Smooth muscle cell (in vitro differentiated cells): ENCODE measurements at regions not wholly inside any gene's neighbourhood (a gene's known extent, or its start where the extent isn't known, plus 50 kb on each side); places are given as distances from the start of the nearest gene placed in this dataset.

Experiments used
- DNase-seq: peaks from one replicate; lab custom pipeline; 2025; ENCODE audit not compliant: unreplicated experiment; lab: John Stamatoyannopoulos, UW
- H2AFZ ChIP-seq: fragments of 200-600 bp; sonication (generic); 2 replicates; pipeline ENCODE4 v1.6.0; 2016; ENCODE audit warnings: antibody characterized with exemption, low read depth, mild to moderate bottlenecking
- H3F3A ChIP-seq: fragments of 200-600 bp; sonication (generic); 2 replicates; pipeline ENCODE4 v1.6.0; 2017; ENCODE audit warnings: antibody characterized with exemption, low read depth
- H3K27ac ChIP-seq: fragments of 200-600 bp; sonication (generic); 2 replicates; pipeline ENCODE4 v1.5.1; 2016; ENCODE audit warnings: low read depth, mild to moderate bottlenecking
- H3K27me3 ChIP-seq: fragments of 200-600 bp; sonication (generic); 2 replicates; pipeline ENCODE4 v1.6.1; 2016; ENCODE audit warnings: low read depth, mild to moderate bottlenecking
- H3K36me3 ChIP-seq: fragments of 200-600 bp; sonication (generic); 2 replicates; pipeline ENCODE4 v1.5.1; 2016; ENCODE audit warnings: low read depth
- H3K4me1 ChIP-seq: fragments of 200-600 bp; sonication (generic); 2 replicates; pipeline ENCODE4 v1.5.1; 2016; ENCODE audit warnings: low read depth
- H3K4me2 ChIP-seq: fragments of 200-600 bp; sonication (generic); 2 replicates; pipeline ENCODE4 v1.6.0; 2016; ENCODE audit warnings: mild to moderate bottlenecking
- H3K4me3 ChIP-seq: fragments of 200-600 bp; sonication (generic); 2 replicates; pipeline ENCODE4 v1.5.1; 2016; ENCODE audit warnings: mild to moderate bottlenecking
- H3K79me2 ChIP-seq: fragments of 200-600 bp; sonication (generic); 2 replicates; pipeline ENCODE4 v1.6.0; 2016; ENCODE audit warnings: low read depth, mild to moderate bottlenecking
- H3K9ac ChIP-seq: fragments of 200-600 bp; sonication (generic); 2 replicates; pipeline ENCODE4 v1.6.0; 2016; ENCODE audit warnings: low read depth
- H3K9me3 ChIP-seq: fragments of 200-600 bp; sonication (generic); replicated peaks from 2 replicates; pipeline ENCODE4 v1.5.1; 2016; ENCODE audit warnings: low read depth
- H4K20me1 ChIP-seq: fragments of 200-600 bp; sonication (generic); 2 replicates; pipeline ENCODE4 v1.6.0; 2016; ENCODE audit warnings: low read depth
- WGBS: methylation state at CpG from one replicate; pipeline ENCODE4 v1.1.7; 2016; ENCODE audit warnings: low lambda C conversion rate; 5-methylcytosine and 5-hydroxymethylcytosine counted together
- TF ChIP-seq, protein P1 (sequence below): fragments of 200-600 bp; sonication (generic); IDR thresholded peaks from 2 replicates; pipeline ENCODE4 v1.5.1; 2017; ENCODE audit warnings: borderline replicate concordance, mild to moderate bottlenecking, antibody characterized with exemption; ENCODE audit not compliant: insufficient read depth, poor library complexity, severe bottlenecking

DNA sequence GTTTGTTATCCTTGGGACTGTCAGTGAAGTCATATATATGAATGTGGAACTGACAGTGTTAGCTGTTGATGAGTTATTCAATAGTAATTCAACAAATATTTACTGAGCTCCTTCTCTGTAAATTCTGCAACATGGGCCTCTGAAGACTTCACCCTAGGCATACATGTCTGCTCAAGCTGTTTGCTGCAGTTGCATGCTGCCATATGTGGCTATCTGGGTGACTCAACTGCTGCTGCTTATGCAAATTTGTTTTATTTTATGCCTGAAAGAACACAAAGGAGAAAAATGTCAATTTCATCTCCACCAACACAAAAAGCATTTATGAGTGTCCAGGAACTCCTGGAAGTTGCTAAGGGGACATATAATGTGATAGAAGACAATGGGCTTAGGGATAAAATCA, 417.6 kb downstream of the AASDHPPT start:
- H3F3A ChIP-seq = no peaks in the 10 kb centered on the region
- H3K9ac ChIP-seq = no peak overlapping the region
- no peak overlapping the region for H3K4me3 ChIP-seq
- no peak overlapping the region for H3K27ac ChIP-seq
- DNase-seq = no peak
- no peaks in the 10 kb centered on the region for H3K4me1 ChIP-seq
- H3K9me3 ChIP-seq = no peaks in the 10 kb centered on the region
- no peak overlapping the region for H2AFZ ChIP-seq
- TF ChIP-seq, protein P1, sequence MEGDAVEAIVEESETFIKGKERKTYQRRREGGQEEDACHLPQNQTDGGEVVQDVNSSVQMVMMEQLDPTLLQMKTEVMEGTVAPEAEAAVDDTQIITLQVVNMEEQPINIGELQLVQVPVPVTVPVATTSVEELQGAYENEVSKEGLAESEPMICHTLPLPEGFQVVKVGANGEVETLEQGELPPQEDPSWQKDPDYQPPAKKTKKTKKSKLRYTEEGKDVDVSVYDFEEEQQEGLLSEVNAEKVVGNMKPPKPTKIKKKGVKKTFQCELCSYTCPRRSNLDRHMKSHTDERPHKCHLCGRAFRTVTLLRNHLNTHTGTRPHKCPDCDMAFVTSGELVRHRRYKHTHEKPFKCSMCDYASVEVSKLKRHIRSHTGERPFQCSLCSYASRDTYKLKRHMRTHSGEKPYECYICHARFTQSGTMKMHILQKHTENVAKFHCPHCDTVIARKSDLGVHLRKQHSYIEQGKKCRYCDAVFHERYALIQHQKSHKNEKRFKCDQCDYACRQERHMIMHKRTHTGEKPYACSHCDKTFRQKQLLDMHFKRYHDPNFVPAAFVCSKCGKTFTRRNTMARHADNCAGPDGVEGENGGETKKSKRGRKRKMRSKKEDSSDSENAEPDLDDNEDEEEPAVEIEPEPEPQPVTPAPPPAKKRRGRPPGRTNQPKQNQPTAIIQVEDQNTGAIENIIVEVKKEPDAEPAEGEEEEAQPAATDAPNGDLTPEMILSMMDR = no peak
- H3K4me2 ChIP-seq = no peak overlapping the region
- no peaks in the 10 kb centered on the region for H3K27me3 ChIP-seq
- no peaks in the 10 kb centered on the region for H3K79me2 ChIP-seq
- H3K36me3 ChIP-seq = no peaks in the 10 kb centered on the region
- H4K20me1 ChIP-seq = no peaks in the 10 kb centered on the region

DNA sequence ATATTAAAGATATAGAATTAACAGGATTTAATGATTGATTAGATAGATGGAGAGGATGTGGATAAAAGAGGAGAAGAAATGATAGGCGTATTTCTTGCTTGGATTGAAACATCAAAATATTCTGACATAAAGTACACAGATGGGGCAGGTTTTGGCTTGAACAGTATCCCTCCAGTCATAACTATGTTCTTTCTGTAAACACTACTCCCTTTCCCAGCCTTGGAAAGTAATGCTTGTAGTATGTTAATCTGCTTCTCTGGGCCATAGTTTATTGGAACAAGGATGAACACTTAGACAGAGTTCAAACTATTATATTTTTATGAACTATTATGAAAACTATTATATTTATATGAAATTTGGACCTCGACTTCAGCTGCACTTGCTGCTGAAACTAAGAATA, 419.2 kb downstream of the AASDHPPT start:
- Histone ChIP-seq H2AFZ (no peak overlapping the region), H3K36me3 (no peaks in the 10 kb centered on the region), H3K9me3 (no peaks in the 10 kb centered on the region), H4K20me1 (no peaks in the 10 kb centered on the region), H3K9ac (no peak overlapping the region), H3K4me1 (no peaks in the 10 kb centered on the region), H3K27me3 (no peaks in the 10 kb centered on the region), H3K27ac (no peak overlapping the region), H3F3A (no peaks in the 10 kb centered on the region), H3K79me2 (no peaks in the 10 kb centered on the region), H3K4me3 (no peak overlapping the region), H3K4me2 (no peak overlapping the region)
- no peak for DNase-seq
- TF ChIP-seq, protein P1 = no peak
- 84% methylated on average over 2 of the region's 2 CpGs for whole genome bisulfite sequencing

DNA sequence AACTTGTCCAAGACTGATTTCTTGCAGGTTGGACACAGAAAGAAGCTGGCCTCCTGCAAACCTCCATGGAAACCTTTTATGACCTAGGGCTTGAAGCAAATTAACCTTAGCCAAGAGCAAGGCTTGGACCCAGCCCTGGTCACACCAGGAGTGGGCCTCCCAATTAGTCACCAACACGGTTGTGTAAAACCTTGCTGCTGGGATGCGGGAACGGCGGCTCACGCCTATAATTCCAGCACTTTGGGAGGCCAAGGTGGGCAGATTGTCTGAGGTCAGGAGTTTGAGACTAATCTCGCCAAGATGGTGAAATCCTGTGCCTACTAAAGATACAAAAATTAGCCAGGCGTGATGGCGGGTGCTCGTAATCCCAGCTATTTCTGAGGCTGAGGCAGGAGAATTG, 419.9 kb downstream of the AASDHPPT start:
- Histone ChIP-seq H3K4me2 (no peak overlapping the region), H3K9me3 (no peaks in the 10 kb centered on the region), H3K27ac (no peak overlapping the region), H3F3A (no peaks in the 10 kb centered on the region), H3K79me2 (no peaks in the 10 kb centered on the region), H3K36me3 (no peaks in the 10 kb centered on the region), H3K4me3 (no peak overlapping the region), H2AFZ (no peak overlapping the region), H3K4me1 (no peaks in the 10 kb centered on the region), H3K27me3 (no peaks in the 10 kb centered on the region), H4K20me1 (no peaks in the 10 kb centered on the region), H3K9ac (no peak overlapping the region)
- TF ChIP-seq, protein P1 = no peak
- WGBS = 92% methylated on average over 9 of the region's 9 CpGs
- no peak for DNase-seq

DNA sequence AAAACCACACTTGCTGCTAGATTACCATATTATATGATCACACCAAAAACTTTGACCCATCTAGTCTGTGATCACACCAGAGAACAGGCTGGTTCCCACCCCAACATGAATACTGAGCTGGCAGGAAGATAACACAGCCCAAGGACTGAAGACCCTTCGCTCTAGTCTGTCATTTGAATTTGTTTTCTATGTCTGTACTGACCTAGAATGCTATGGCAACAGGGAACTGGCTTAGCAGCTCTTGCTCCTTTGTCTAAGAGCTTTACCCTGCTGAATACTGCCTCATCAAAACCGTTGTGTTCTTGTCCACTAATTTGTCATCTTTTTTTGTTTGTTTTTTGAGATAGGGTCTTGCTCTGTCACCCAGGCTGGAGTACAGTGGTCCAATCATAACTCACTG, 420.4 kb downstream of the AASDHPPT start:
- Histone ChIP-seq H3K9ac (no peak overlapping the region), H3K4me1 (no peaks in the 10 kb centered on the region), H3K9me3 (no peaks in the 10 kb centered on the region), H3K27ac (no peak overlapping the region), H3K4me3 (no peak overlapping the region), H4K20me1 (no peaks in the 10 kb centered on the region), H3K27me3 (no peaks in the 10 kb centered on the region), H3K36me3 (no peaks in the 10 kb centered on the region), H2AFZ (no peak overlapping the region), H3K79me2 (no peaks in the 10 kb centered on the region), H3F3A (no peaks in the 10 kb centered on the region), H3K4me2 (no peak overlapping the region)
- no peak for DNase-seq
- TF ChIP-seq, protein P1 = no peak
- 85% methylated on average over 2 of the region's 2 CpGs for WGBS
